ENCODE measurements at regions not wholly inside any gene's neighbourhood (a gene's known extent, or its start where the extent isn't known, plus 50 kb on each side); places are given as distances from the start of the nearest gene placed in this dataset.
"Not testable (repeated sequence)": the region's sequence is repeated elsewhere in the genome, so short reads cannot be mapped to it uniquely, and the experiment has no call there.

- DNase-seq = no peak
These were observed 585.8 kb downstream of the ADGRL2 start for GRCh38 chr1:82386365-82387011.

GRCh38 chr1:82384776-82385175 lies 584.0 kb downstream of the ADGRL2 start:
- no peak for DNase-seq

GRCh38 chr1:82377201-82377884 lies 576.6 kb downstream of the ADGRL2 start:
- no peak for DNase-seq

- DNase-seq = no peak
These were observed 573.0 kb downstream of the ADGRL2 start for GRCh38 chr1:82373710-82374109.

GRCh38 chr1:82371844-82372498 lies 571.2 kb downstream of the ADGRL2 start:
- no peak for DNase-seq

GRCh38 chr1:82367456-82367855 lies 566.7 kb downstream of the ADGRL2 start:
- DNase-seq = no peak

GRCh38 chr1:82366689-82367088 lies 566.0 kb downstream of the ADGRL2 start:
- no peak for DNase-seq

GRCh38 chr1:82359541-82359940 lies 558.8 kb downstream of the ADGRL2 start:
- not testable (repeated sequence) for DNase-seq

GRCh38 chr1:82358706-82359105 lies 558.0 kb downstream of the ADGRL2 start:
- DNase-seq = not testable (repeated sequence)

- not testable (repeated sequence) for DNase-seq
These were observed 553.8 kb downstream of the ADGRL2 start for GRCh38 chr1:82354546-82354945.

- no peak for DNase-seq
These were observed 547.8 kb downstream of the ADGRL2 start for GRCh38 chr1:82348487-82348886.

- DNase-seq = no peak
These were observed 545.4 kb downstream of the ADGRL2 start for GRCh38 chr1:82346141-82346540.

GRCh38 chr1:82343381-82343780 lies 542.6 kb downstream of the ADGRL2 start:
- DNase-seq = no peak

GRCh38 chr1:82337635-82338034 lies 536.9 kb downstream of the ADGRL2 start:
- DNase-seq = no peak

- no peak for DNase-seq
These were observed 529.6 kb downstream of the ADGRL2 start for GRCh38 chr1:82330330-82330729.

- no peak for DNase-seq
These were observed 528.5 kb downstream of the ADGRL2 start for GRCh38 chr1:82329226-82329625.

GRCh38 chr1:82323144-82323841 lies 522.6 kb downstream of the ADGRL2 start:
- no peak for DNase-seq

GRCh38 chr1:82321794-82322193 lies 521.1 kb downstream of the ADGRL2 start:
- no peak for DNase-seq

GRCh38 chr1:82319546-82319945 lies 518.8 kb downstream of the ADGRL2 start:
- no peak for DNase-seq

GRCh38 chr1:82318921-82319320 lies 518.2 kb downstream of the ADGRL2 start:
- no peak for DNase-seq

GRCh38 chr1:82318265-82318664 lies 517.5 kb downstream of the ADGRL2 start:
- DNase-seq = no peak

- DNase-seq = no peak
These were observed 516.9 kb downstream of the ADGRL2 start for GRCh38 chr1:82317671-82318070.

GRCh38 chr1:82299656-82300055 lies 498.9 kb downstream of the ADGRL2 start:
- no peak for DNase-seq

GRCh38 chr1:82299056-82299455 lies 498.3 kb downstream of the ADGRL2 start:
- no peak for DNase-seq

Measured in DMS 273 treated with DMSO at 0.1 percent for 48 hours (cell line).